Head of caudate nucleus (tissue), 42 donors: ENCODE measurements at regions not wholly inside any gene's neighbourhood (a gene's known extent, or its start where the extent isn't known, plus 50 kb on each side); places are given as distances from the start of the nearest gene placed in this dataset.

Experiments
- DNase-seq, 42 donors: peaks; one replicate each; pipeline versions ENCODE4 v3.0.0 to v3.0.0-alpha.2; 2020 to 2021; ENCODE audit warnings: mixed read lengths in 7 of 42
- intact Hi-C: fragments of 100-400 bp; cut with DNase I; formaldehyde crosslinking; loops from one replicate; pipeline ENCODE4 v1.15.0; 2022

DNA sequence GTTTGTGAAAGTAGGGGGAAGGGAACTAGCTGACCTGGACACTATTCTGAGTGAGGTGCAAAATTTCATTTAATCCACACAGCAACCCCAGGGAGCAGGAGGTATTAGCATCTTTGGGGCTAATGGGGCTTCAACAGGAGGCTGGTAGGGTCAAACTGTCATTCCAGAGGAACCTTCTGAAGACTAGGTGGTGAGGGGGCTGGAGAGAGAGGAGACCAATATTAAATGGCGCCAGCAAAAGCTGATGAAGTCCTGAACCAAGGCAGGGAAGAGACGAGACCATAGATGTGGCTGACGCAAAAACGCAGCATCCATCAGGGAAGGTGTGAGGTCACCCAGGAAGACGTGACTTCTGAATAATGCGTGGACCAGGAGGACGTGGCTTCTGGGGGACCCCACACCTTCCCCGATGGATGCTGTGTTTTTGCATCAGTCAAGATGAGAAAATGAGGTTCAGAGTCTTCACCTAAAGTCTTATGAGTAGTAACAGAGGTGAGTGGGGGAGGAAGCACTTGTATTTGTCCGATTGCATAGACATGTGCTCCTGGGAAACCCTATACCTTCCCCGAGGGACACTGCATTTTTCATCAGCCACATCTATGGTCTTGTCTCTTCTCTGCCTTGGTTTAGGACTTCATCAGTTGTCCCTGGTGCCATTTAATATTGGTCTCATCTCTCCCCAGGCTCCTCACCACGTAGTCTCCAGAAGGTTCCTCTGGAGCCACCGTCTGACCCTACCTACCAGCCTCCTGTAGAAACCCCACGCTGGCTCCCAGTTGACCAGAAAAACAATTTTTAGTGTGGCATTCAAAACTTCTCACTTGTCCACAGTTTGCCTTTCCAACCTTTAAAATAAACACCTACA, 188.6 kb downstream of the MYCN start:
- peak in 2 of 42 donors; percentile 27 to 35 for DNase-seq
- intact Hi-C loops = no loop called here

DNA sequence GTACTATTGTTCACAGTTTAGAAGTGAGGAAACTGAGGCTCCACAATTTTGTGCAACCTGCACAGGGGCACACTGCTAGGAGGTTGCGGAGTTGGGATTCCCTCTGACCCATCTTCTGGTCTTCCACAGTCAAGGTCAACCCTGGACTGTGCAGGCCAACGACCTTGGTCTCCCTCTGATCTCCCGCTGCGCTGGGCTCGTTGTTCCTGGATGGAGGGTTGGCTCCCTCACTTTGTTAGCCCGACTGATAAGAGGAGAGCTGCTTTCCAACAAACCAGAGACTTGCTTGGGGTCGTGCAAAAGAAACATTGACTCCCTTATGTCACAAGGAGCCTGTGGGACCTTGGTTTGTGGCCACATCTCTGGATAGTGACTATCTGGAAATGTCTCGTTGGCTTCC, 187.6 kb downstream of the MYCN start:
- peak in 2 of 42 donors; percentile 29 to 33 for DNase-seq
- intact Hi-C loops = no loop called here

DNA sequence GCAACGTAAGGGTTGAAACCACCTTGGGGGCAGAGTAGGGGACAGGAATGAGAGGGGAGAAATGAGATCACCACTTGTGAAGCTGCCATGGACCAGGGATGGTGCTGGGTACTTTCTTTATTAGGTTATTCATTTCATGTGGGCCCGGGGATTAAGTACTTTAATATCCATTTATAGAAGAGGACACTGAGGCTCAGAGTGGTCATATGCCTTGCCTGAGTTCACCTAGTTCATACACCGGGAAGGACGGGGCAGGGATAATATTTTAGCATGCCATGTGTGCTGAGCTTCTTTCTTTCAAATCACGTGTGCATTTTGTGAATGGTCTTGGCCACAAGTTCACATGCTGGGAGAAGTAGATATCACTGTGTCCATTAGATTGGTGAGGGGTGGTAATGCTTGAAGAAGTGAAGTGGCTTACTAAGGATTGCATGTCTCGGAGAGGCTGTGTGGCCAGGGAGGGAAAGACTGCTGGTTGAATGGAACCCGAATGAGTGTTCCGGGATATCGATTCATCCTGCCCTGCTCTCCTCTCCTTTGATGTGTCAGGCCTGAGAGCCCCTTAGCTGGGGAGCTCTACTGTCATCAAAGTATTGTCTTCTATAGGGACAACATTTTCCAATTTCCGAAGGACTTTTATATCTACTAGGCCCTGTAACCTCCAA, 187.1 kb downstream of the MYCN start:
- peak in 2 of 42 donors; percentile 18 for DNase-seq
- intact Hi-C loops = no loop called here

DNA sequence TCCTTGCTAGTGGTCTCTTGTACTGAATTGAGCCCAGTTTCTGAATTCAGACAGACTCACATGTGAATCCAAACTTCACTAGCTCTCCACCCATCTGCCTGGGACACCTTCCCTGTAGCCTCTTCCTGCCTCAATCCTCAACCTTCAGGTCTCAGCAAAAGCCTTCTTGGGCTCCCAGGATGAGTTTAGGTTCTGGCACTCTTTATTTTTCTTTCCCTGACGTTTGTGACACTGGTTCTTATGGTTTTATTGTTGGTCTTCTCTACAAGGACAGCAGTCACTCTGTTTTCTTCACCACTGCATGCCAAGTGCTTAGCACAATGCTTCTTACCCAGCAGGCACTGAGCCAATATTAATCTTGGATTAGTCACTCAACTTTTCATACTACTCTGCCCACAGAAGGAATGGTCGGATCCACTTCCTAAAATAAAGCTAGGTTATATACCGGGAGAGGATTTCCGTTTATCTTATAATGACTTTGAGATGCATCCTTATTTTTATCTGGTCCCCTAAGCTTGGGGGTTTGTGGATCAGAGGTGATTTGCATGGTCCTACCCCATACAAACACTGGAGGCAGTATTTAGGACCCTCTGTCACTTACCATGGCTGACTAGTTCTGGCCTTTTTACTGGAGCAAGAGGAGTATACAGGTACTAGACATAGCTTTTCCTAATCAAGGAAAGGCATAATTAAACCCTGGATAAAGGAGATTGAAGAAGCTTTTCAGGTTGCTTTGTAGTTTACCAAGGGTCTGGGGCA, 186.3 kb downstream of the MYCN start:
- peak in 2 of 42 donors; percentile 16 to 21 for DNase-seq
- intact Hi-C loops = no loop called here

DNA sequence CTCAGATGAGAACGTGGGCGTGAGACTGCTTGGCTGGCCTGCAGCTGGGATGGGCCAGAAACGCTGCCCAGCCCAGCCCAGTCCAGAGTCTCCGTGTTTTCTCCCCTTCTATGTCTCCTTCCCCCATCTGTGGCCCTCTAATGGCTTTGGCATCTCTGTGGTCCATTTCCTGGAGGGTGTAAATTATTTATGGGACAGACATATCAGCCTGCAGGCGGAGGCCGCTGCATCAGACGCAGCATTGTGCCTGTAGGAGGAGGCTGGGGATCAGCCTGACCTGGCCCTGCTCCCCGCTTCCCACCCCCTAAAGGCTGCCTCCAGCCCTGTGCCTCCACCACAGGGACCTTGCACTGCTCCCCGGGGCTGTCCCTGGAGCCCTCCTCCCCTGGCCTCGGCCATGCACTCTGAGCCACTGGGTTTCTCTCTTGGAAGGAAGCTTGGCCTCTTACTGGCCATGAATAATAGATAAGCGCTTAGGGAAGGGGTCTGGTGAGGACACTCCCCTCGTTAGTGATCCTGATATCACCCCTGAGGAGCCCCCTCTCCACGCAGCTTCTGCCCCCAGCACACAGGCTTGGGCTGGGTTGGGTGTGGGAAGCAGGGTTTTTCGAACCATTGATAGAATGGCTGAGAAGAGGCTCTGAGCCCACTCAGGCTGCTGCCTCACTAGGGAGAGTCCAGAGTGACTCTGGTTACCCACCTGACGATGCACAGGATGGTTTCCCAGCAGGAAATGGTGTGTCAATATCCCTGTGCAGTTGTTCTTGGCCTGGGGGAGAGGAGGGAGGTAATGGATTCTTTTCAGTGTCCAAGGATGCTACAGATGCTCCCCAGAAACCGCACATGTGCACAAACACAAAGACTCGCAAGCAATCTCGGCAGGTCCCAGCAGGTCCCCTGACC, 185.5 kb downstream of the MYCN start:
- DNase-seq = peak in 2 of 42 donors; percentile 25
- intact Hi-C loops = no loop called here

DNA sequence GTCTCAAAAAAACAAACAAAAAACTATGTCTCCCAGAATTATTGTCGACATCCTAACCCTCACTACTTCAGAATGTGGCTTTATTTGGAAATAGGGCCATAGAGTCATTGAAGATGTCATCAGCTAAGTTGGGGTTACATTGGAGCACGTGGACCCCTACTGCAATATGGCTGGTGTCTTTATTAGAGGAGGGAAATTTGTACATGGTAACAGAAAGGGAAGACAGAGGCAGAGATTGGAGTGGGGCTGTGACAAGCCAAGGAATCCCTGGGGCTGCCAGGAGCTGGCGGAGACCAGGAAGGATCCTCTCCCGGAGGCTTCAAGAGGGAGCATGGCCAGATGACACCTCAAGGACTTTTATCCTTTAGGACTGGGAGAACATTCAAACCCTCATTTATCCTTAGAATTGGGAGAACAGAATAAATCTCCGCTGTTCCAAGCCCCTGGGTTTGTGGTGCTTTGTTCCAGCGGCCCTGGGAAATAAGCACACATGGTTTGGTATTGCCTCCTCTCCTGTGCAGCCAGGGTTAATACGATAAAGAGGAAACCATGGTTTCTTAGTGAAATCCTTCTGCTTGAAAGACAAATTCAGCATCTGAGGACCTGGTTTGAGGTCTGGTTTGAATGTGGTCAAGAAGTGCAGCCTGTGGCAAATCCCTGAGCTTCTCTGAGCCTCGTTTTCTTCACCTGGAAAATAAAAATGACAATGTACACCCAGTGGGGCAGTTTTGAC, 184.7 kb downstream of the MYCN start:
- intact Hi-C loops = no loop called here
- DNase-seq = peak in 2 of 42 donors; percentile 16 to 20

DNA sequence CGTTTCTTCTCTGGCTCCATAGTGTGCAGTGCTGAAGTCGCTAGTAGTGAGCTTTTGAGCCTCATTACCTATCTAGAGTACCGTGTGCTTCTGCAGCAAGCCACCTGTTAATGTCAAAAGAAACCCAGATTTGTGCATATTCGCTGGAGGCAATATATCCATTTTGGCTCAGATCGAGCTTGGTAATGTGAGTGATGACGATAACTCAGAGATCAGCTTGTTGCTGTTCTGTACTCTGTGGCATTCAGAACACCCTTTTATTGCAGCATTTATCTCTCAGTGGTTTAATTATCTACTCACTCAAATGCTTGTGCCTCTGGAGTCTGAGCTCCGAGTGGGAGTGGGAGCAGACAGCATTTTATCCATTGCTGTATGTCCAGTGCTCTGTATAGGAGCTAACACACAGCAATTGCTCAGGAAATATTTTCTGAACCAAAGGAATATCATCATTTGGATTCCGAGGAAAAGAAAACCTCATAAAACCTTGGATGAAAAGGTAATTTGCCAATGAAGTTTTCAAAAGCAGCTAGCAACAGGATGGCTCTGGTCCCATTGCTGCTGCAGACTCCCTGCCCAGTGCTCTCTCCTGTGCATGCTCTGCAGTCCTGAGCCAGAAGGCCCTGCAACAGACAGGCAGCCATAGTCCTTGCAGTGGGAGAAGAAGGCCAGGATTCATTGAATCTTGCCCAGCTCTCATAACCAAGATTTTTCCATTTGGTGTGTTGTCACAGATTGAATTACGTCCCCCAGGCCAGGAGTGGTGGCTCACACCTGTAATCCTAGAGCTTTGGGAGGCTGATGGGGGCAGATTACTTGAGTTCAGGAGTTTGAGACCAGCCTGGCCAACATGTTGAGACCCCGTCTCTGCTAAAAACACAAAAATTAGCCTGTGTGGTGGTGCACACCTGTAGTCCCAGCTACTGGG, 183.8 kb downstream of the MYCN start:
- intact Hi-C loops = no loop called here
- peak in 3 of 42 donors; percentile 0 to 28 (median 3) for DNase-seq

DNA sequence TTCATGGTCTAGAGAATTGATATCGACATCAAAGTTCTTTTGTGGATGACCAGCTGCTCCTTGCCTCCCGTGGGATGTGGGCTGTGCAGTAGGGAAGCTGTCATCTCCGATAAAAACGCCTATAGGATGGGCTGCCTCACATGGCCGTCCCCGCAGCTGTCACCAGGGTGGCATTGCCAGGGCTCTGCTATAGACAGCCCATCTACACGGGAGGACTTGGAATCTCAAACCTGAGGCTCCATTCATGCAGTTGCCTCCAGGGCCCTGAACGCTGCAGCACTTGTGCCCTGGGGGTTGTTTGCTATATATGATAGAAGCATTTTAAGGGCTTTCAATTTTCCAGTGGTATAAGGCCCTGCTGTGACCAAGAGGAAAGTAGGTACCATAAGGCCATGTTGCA, 183.1 kb downstream of the MYCN start:
- DNase-seq = peak in 3 of 42 donors; percentile 0 to 36 (median 15)
- intact Hi-C loops = no loop called here

DNA sequence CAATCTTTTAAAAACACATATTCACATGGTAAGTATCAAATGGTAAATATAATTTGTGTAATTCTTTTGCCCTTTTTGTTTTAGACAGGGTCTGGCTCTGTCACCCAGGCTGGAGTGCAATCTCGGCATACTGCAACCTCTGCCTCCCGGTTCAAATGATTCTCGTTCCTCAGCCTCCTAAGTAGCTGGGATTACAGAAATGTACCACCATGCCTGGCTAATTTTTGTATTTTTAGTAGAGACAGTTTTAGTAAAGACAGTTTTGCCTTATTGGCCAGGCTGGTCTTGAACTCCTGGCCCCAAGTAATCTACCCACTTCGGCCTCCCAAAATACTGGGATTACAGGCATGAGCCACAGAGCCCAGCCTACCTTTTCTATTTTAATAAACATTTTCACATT, 182.2 kb downstream of the MYCN start:
- peak in 2 of 42 donors; percentile 18 to 21 for DNase-seq
- intact Hi-C loops = no loop called here

DNA sequence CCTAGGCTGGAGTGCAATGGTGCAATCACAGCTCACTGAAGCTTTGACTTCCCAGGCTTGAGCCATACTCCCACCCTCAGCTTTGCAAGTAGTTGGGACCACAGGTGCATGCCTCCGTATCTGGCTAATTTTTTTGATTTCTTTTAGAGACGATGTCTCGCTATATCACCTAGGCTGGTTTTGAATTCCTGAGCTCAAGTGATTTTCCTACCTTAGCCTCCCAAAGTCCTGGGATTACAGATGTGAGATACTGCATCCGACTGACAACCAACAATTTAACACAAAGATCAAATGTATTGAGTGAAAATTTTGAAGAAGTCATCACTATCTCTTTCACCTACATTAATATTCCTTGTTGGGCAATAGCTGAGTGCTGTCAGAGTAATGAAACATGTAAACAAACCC, 181.6 kb downstream of the MYCN start:
- DNase-seq = peak in 2 of 42 donors; percentile 13 to 25
- intact Hi-C loops = no loop called here

DNA sequence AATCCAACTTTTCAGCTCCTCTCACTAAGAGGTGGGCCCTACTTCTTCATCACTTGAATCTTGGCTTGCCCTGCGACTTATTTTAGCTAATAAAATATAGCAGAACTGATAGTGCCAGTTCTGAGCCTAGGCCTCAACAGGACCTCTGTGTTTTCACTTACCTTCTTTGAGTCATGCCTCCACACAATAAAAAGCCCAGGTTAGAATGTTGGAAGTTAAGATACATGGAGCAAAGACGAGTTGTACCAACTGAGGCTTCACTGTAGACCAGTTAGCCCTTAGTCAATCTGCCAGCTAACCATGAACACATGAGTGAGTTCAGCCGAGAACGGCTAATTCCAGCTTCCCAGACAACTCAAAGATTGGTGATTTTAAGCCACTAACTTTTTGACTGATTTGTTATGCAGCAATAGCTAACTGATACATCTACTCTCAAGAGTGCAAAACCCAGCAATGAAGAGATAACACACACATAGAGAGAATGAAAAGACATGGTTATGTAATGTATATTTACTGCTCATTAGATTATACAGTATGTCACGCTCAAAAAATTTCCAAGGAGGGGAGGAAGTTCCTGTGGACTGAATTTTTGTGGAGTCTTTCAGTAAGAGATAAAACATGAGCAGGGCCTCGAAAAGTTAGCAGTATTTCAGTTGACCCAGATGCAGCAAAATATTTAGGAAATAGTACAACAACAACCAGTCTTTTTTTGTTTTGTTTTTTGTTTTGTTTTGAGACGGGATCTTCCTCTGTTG, 181.1 kb downstream of the MYCN start:
- intact Hi-C loops = no loop called here
- no peak for DNase-seq

DNA sequence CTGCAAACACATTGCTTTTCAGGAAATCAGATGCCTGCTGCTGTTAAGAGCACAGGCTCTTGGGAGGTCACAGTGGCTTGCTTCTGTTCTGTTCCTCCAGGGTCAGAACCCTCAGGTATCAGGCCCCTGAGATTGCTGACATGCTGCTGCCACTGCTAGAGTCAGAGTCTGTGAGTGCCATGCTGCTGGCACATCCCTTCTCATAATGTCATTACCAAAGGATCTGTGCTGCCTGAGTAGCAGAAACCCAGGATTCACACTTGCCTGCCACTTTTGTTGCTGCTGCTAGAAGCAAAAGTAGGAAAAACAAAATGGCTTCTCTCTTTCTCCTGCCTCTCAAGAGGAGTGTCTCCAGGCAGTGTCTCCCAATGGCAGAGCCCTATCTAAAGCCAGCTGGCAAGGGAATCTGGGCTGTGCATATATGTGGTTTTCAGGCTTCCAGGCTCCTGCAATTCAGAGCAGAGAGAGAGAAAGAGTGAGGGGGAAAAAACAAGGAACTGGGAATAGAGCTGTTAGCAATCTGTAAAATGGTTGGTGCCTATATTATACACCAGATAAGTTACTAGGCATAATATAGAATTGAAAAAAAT, 180.3 kb downstream of the MYCN start:
- DNase-seq = peak in 1 of 42 donors; percentile 25
- intact Hi-C loops = no loop called here

DNA sequence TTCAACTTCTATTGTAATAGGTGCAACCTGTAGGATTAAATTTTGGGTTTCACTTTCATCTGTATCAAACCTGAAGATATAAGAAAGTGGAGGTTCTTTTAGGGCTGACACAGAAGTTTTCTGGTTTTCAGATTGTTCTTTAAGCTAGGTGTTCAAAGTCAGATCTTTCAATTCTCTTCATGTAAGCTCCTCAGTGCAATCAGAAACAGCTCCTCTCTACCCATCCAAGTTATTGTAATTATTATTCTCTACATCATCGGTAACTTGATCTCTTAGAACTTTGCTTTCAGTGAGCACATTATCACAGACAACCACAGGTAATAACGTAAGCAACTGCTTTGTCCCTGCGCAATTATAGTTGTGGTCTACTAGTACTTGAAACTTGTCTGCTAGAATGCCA, 179.4 kb downstream of the MYCN start:
- intact Hi-C loops = no loop called here

DNA sequence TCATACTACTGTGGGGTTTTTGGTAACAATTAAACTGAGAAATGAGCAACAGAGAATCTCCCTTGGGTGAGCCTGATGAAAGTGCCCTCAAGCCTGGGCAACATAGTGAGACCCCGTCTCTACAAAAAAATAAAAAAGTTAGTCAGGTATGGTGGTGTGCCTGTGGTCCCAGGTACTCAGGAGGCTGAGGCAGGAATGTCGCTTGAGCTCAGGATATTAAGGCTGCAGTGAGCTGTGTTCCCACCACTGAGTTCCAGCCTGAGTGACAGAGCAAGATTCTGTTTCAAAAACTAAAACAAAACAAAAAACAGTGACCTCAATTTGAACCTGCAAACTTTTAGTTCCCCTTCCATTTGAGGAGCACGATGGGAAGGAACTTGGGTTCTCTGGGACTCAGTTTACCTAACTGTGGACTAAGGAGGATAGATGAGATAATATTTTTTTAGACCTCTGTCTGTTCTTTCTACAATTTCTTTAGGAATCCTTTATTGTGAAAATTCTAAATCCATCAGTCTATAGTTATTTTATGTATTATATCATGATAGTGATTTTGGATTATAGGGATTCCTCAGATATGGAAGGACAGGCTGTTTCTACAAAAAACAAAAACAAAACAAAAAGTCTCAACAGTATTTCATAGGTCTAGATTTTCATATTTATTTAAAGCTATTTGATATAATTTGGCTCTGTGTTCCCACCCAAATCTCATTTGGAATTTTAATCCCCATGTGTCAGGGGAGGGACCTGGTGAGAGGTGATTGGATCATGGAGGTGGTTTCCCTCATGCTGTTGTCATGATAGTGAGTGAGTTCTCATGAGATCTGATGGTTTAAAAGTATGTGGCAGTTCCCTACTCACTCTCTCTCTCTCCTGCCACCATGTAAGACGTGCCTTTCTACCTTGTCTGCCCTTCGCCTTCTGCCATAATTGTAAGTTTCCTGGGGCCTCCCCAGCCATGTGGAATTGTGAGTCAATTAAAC, 178.6 kb downstream of the MYCN start:
- intact Hi-C loops = no loop called here
- DNase-seq = no peak

More for the DNA sequence above, 179.4 kb downstream of the MYCN start:
- no peak for DNase-seq
